HUDEP-2 (cell line): ENCODE measurements at regions not wholly inside any gene's neighbourhood (a gene's known extent, or its start where the extent isn't known, plus 50 kb on each side); places are given as distances from the start of the nearest gene placed in this dataset.

Source experiments
- DNase-seq, 76 experiments: peaks; one replicate each; lab custom pipeline; 2025; ENCODE audit not compliant: unreplicated experiment in 76 of 76; lab: John Stamatoyannopoulos, UW

DNA sequence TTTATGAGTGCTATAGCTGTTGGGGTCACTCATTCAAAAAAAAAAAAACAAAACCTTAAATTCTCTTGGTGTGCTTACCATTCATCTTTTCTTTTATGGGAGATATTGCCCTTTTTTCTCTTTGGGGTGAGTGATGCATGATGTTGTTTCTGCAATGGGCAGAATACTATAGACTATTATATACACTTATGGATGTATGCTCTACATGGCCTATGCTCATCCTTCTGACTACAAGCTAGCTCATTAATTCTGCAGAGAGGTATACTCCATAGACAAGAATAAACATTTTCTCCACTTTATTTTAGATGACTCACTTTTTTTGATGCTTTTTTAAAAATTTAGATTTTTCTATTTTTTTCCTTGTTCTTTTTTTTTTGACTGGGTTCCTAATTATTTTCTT is 160.3 kb upstream of the ANK2 start:
- DNase-seq: no peak

- DNase-seq: no peak
Observed at GRCh38 chr4:112889619-112890527, 159.6 kb upstream of the ANK2 start.

GRCh38 chr4:112894480-112894879 is 155.0 kb upstream of the ANK2 start:
- DNase-seq: no peak

GRCh38 chr4:112894951-112895350 is 154.5 kb upstream of the ANK2 start:
- no peak for DNase-seq

GRCh38 chr4:112895811-112896608 is 153.4 kb upstream of the ANK2 start:
- DNase-seq: no peak

GRCh38 chr4:112896609-112897190 is 152.8 kb upstream of the ANK2 start:
- DNase-seq: no peak

DNA sequence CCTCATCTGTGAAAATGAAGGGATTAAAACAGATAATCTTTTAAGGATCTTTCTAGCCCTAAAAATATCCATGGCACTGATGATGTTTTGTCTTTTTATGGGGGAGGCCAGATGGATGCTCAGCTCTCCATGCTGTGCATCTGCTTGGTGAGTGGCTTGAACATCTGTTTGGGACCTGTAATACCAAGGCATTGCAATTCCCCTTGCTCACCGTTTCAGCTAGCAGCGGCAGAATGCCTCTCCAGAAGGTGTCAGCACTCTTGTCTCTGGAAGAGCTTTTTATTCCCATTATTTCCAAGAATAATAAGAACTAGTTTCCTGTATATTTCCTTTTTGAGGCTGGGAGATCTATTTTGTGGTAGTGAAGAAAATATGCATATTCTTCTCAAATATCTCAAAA is 151.9 kb upstream of the ANK2 start:
- DNase-seq: no peak

- no peak for DNase-seq
Observed at GRCh38 chr4:112898357-112899141, 150.9 kb upstream of the ANK2 start.

DNA sequence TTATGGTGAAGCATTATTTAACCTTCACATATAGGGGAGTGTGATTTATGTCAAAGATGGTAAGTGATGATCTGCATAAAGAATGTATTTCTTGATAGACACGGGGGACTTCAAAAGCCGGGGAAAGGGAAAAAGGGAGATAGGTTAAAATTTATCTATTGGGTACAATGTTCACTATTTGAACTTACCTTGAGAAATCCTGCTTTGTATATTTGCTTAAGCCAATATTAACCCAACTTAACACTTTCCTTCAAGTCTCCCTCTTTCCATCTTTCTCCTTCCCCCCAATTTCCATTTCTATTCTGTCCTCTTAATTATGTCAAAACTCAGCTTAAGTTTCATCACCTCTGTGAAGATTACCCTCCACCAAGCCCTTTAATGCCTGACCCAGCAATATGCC is 149.0 kb upstream of the ANK2 start:
- no peak for DNase-seq

GRCh38 chr4:112901962-112902411 is 147.5 kb upstream of the ANK2 start:
- DNase-seq: no peak

GRCh38 chr4:112905728-112906127 is 143.7 kb upstream of the ANK2 start:
- DNase-seq: no peak

DNA sequence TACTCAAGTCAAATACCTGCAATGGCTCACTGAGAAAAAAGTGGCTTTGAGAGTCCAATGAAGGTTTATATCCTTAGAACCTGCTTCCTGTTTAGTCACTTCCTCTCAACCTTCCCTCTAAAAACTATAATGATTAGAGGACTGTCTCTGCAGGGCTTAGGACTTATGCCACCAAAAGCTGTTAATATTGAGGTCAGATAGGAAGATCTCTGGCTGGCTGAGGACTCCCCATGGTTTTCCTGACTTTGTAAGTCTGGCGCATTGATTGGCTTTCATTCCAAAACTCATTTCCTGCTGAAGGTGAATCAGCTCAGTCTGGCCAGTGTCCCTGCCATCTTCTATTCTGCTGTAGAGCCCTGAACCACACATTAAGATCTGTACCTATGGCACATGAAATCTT is 140.9 kb upstream of the ANK2 start:
- no peak for DNase-seq

DNA sequence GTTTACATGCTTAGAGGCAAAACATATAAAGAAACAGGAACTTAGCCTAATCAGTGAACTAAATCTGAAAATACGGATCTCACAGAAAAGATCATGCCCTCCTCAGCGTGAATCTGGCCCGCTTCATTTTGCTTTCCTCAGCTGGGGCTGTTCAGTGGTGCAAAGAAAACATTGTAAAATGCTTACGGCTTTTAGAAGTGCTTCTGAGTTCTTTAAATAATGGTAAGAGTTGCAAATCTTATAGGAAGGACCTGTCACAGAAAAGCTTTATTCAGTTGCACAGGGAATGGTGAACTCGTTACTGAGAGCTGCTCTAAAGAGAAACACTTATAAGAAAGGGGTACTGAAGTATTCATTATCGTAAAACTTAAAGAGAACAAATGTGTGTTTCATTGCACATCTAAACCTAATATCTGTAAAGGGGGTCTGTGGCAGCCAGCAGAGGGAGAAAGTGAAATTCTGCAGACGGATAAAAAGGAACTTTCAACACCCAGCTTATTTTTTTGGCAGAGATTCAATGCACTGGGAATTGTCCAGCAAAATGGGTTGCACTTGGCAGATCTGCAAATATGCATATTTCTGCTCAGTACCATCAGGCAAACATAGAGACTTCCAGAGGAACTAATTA is 139.2 kb upstream of the ANK2 start:
- DNase-seq: no peak

DNA sequence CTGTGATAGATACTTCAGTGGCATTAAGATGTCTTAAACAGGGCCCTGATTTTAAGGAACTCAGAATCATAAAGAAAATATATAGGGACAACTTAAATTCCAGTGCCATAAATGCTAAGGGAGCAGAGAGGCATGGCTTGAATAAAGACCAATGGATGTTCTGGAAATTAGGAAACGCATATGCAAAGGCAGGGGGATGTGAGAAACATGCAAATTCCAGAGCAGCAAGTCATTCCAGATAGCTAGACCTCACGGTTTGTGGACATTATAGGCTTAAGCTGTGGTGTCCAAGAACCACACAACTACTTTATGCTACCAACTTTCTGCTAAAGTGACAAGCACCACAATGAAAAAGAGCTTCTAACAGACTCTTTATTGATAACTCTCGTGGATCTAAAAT is 132.6 kb upstream of the ANK2 start:
- no peak for DNase-seq

- no peak for DNase-seq
Observed at GRCh38 chr4:112923516-112923915, 125.9 kb upstream of the ANK2 start.

DNA sequence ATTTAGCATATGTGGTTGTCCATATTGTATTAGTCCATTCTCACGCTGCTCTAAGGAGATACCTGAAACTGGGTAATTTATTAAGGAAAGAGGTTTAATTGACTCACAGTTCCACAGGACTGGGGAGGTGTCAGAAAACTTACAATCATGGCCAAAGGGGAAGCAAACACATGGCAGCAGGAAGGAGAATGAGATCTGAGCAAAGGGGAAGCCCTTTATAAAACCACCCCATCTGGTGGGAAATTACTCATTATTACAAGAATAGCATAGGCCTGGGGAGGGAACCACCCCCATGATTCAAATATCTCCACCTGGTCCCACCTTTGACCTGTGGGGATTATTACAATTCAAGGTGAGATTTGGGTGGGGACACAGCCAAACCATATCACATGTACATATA is 122.6 kb upstream of the ANK2 start:
- no peak for DNase-seq

DNA sequence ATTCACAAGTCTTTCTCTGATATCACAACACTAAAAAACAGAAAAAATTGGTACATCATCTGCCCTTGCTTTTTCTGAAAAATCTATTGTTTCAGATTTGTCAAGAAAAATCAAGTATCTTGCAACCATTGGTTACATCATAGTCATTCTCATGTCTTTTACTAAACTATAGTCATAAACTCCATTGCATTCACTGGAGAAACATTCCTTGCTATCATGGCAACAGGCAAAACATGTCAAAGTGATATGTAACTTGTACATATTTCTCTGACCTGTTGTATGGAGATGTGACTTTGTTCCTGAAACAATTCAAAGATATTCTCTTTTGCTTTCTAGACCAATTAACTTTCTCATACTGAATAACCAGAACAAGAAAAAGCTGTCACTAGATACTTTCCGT is 121.9 kb upstream of the ANK2 start:
- DNase-seq: no peak

DNA sequence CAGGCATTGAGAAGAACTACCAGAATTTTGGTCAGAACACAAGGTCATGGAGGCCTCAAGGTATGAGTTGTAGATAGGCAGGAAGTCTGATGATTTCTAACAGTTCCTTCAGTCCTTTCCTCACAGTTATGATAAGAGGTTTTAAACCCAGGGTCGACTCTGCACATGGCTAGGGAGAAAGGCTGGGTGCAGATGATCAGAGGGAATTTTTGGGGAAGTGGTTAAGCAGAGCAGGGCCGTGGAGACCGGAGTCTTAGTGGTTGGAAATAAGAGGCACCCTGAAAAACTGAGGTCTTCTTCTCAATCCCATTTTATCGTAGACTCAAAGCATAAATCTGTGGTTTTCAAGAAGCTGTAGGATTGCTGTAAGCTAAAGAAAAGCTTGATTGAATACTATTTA is 118.5 kb upstream of the ANK2 start:
- DNase-seq: no peak

DNA sequence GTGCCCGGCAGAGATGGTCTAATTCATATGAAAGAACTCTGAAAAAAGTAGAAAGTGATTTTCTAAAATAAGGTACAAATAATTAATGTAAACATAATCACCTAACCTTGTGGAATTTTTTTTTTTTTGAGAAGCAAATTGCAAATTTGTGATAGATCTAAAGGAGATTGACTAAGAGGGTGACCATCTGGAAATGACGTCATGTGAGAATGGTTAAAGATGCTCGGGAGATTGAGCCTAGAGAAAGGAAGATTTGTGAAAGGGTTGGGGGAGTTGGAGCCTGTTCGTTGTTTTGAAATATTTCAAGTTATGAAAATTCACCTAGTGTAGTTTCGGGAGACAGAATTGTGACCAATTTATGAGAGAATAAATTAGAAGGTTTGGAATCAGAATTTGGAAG is 115.7 kb upstream of the ANK2 start:
- no peak for DNase-seq

DNA sequence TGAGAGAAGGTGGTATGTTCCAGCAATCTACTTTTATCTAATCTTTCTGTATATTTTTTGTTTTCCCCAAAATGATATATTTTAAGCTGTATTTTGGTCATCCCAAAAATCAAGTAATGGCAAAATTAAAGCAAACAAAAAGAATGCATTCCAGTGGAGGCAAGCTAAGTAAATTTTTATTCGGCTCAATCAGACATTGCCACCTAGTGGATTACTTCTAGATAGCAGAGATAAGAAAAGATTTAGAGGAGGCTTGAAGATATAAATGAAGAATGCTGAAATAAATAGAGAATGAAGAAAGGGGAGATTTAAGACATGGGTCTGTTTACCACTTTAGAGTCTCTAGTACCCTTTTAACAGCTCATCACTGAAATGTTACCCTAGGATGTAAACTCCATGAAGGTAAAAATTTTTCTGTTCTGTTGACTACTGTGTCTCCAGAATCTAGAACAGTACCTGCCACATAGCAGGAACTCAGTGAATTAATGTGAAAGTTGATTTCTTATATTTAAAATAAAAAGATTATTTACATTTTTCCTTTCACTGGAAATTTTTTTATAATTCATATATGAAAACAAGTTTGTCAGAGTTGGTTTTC is 110.9 kb upstream of the ANK2 start:
- DNase-seq: peak in 4 of 76 experiments; percentile 3 to 21 (median 4)
